ENCODE measurements at regions not wholly inside any gene's neighbourhood (a gene's known extent, or its start where the extent isn't known, plus 50 kb on each side); places are given as distances from the start of the nearest gene placed in this dataset.

DNA sequence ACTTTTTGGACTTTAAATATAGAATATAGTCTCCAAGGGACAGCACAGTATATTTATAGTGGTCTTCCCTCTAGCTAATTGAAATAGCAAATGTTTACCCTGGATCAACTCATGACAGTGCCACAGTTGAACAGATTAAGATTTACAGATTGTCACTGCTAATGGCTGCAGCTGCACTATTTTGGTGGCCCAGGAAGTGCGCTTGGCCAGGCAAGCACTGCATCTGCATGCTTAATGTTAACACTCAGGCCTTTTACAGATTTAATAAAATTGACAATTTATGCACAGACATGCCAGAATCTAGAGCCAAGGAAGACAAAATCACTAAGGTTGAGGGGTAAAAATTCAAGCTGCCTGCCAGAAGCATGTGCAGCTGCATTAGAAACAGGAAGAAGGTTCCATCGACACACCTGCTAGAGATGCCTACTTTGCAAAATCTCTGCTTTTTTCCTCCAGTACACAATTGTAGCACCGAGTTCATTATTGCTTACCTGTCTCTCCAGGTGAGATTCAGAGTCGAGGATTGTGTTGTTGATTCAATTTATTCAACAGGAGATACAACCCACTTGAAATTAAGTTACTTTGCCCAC, 1042.3 kb upstream of the NRXN1 start:
- Histone ChIP-seq H3K27ac (no peak overlapping the region), H3K4me3 (ENCODE audit: low read depth in 1 of 2, low read length in 1 of 2) (no peak overlapping the region), H3K27me3 (no peaks in the 10 kb centered on the region), H3K9me3 (no peaks in the 10 kb centered on the region), H3K36me3 (no peaks in the 10 kb centered on the region), H3K4me1 (ENCODE audit: control insufficient read depth in 1 of 2, insufficient read depth in 1 of 2, low read depth in 1 of 2, low read length in 1 of 2) (no peaks in the 10 kb centered on the region)
- no peak for TF ChIP-seq CTCF (IDR thresholded peaks at IDR 0.05)

- Histone ChIP-seq H3K4me3 (ENCODE audit: low read depth in 1 of 2, low read length in 1 of 2) (no peak overlapping the region), H3K27ac (no peak overlapping the region), H3K4me1 (ENCODE audit: control insufficient read depth in 1 of 2, insufficient read depth in 1 of 2, low read depth in 1 of 2, low read length in 1 of 2) (no peaks in the 10 kb centered on the region), H3K36me3 (no peaks in the 10 kb centered on the region), H3K27me3 (no peaks in the 10 kb centered on the region), H3K9me3 (no peaks in the 10 kb centered on the region)
- TF ChIP-seq CTCF (IDR thresholded peaks at IDR 0.05) = no peak
Observed at GRCh38 chr2:52072949-52073348, 1041.0 kb upstream of the NRXN1 start.

GRCh38 chr2:52070665-52071064, 1038.7 kb upstream of the NRXN1 start:
- no peak for TF ChIP-seq CTCF (IDR thresholded peaks at IDR 0.05)
- Histone ChIP-seq H3K36me3 (no peaks in the 10 kb centered on the region), H3K9me3 (no peaks in the 10 kb centered on the region), H3K4me1 (ENCODE audit: control insufficient read depth in 1 of 2, insufficient read depth in 1 of 2, low read depth in 1 of 2, low read length in 1 of 2) (no peaks in the 10 kb centered on the region), H3K4me3 (ENCODE audit: low read depth in 1 of 2, low read length in 1 of 2) (no peak overlapping the region), H3K27me3 (no peaks in the 10 kb centered on the region), H3K27ac (no peak overlapping the region)

- Histone ChIP-seq H3K27me3 (no peaks in the 10 kb centered on the region), H3K4me3 (ENCODE audit: low read depth in 1 of 2, low read length in 1 of 2) (no peak overlapping the region), H3K27ac (no peak overlapping the region), H3K9me3 (no peaks in the 10 kb centered on the region), H3K4me1 (ENCODE audit: control insufficient read depth in 1 of 2, insufficient read depth in 1 of 2, low read depth in 1 of 2, low read length in 1 of 2) (no peaks in the 10 kb centered on the region), H3K36me3 (no peaks in the 10 kb centered on the region)
- no peak for TF ChIP-seq CTCF (IDR thresholded peaks at IDR 0.05)
Observed at GRCh38 chr2:52064234-52064633, 1032.3 kb upstream of the NRXN1 start.

GRCh38 chr2:52054824-52055223, 1022.9 kb upstream of the NRXN1 start:
- no peak overlapping the region for H3K4me3 ChIP-seq (ENCODE audit: low read depth in 1 of 2, low read length in 1 of 2)
- H3K27me3 ChIP-seq = no peaks in the 10 kb centered on the region
- no peak for TF ChIP-seq CTCF (IDR thresholded peaks at IDR 0.05)
- no peaks in the 10 kb centered on the region for H3K9me3 ChIP-seq
- H3K4me1 ChIP-seq (ENCODE audit: control insufficient read depth in 1 of 2, insufficient read depth in 1 of 2, low read depth in 1 of 2, low read length in 1 of 2) = no peaks in the 10 kb centered on the region
- no peak overlapping the region for H3K27ac ChIP-seq
- no peaks in the 10 kb centered on the region for H3K36me3 ChIP-seq

DNA sequence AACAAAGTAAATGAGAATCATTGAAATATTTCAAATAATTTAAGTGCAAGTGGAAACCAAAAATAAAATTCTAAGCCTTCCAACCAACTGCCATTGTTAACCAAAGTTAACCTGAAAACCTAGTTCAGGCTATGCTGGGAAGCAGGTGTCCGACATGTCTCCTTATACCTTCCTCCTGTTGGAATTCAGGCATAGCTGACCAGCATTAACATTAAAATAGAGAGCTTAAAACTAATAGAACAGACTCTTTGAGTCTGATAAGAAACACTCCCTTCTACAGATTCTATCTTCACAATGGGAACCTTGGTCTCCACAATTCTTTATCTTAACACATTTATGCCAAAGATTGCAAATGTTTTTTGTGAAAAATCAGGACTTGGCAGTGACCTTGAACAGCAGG, 1004.9 kb upstream of the NRXN1 start:
- TF ChIP-seq CTCF (IDR thresholded peaks at IDR 0.05) = no peak
- H3K4me3 ChIP-seq (ENCODE audit: low read depth in 1 of 2, low read length in 1 of 2) = no peak overlapping the region
- H3K27me3 ChIP-seq = no peaks in the 10 kb centered on the region
- no peaks in the 10 kb centered on the region for H3K36me3 ChIP-seq
- no peak overlapping the region for H3K27ac ChIP-seq
- no peaks in the 10 kb centered on the region for H3K4me1 ChIP-seq (ENCODE audit: control insufficient read depth in 1 of 2, insufficient read depth in 1 of 2, low read depth in 1 of 2, low read length in 1 of 2)
- H3K9me3 ChIP-seq = no peaks in the 10 kb centered on the region
